ENCODE measurements at regions not wholly inside any gene's neighbourhood (a gene's known extent, or its start where the extent isn't known, plus 50 kb on each side); places are given as distances from the start of the nearest gene placed in this dataset.

DNA sequence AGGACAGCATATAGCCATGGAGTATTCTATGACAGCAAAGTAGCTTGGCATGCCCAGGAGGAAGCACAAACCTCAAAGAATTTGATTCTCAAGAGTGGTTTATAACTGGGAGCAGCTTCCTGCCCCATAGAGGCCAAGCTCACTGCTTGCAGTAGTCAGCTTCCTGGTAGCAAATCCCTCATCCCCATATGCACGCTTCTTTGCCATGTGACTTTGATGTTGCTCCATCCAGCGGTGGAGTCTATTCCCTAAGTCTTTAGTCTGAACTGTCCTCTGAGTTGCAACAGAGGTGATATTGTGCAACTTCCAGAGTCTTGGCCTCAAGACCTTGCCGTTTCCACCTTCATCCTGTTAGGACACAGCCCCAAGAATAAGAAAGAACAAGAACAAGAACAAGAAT, 996.8 kb upstream of the TMEM132C start:
- peaks cover 16% of the 10 kb centered on the region for H3K9me3 Mint-ChIP-seq (ENCODE audit: low read depth, unreplicated experiment)
- DNase-seq = no peak
- H3K36me3 Mint-ChIP-seq (ENCODE audit: insufficient read depth, unreplicated experiment) = no peaks in the 10 kb centered on the region
- no peak overlapping the region for H3K4me3 Mint-ChIP-seq (ENCODE audit: low read depth, unreplicated experiment)
- no peaks in the 10 kb centered on the region for H3K27me3 Mint-ChIP-seq (ENCODE audit: unreplicated experiment)
- BruUV-seq (replicated peaks) = no TSS peak
- TF ChIP-seq, protein P1, sequence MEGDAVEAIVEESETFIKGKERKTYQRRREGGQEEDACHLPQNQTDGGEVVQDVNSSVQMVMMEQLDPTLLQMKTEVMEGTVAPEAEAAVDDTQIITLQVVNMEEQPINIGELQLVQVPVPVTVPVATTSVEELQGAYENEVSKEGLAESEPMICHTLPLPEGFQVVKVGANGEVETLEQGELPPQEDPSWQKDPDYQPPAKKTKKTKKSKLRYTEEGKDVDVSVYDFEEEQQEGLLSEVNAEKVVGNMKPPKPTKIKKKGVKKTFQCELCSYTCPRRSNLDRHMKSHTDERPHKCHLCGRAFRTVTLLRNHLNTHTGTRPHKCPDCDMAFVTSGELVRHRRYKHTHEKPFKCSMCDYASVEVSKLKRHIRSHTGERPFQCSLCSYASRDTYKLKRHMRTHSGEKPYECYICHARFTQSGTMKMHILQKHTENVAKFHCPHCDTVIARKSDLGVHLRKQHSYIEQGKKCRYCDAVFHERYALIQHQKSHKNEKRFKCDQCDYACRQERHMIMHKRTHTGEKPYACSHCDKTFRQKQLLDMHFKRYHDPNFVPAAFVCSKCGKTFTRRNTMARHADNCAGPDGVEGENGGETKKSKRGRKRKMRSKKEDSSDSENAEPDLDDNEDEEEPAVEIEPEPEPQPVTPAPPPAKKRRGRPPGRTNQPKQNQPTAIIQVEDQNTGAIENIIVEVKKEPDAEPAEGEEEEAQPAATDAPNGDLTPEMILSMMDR (IDR thresholded peaks at IDR 0.05; ENCODE audit: unreplicated experiment) = no peak
- no peaks in the 10 kb centered on the region for H3K4me1 Mint-ChIP-seq (ENCODE audit: low read depth, unreplicated experiment)
- intact Hi-C loops (cut with micrococcal nuclease; ENCODE audit: unreplicated experiment) = no loop called here
- CTCF ChIA-PET = interaction anchor here (0.5 kb wide), 1 partner anchor 325 kb away, joined by 5 read pairs; no protein-coding TSS in a partner anchor
- H3K27ac Mint-ChIP-seq (ENCODE audit: unreplicated experiment) = no peak overlapping the region

DNA sequence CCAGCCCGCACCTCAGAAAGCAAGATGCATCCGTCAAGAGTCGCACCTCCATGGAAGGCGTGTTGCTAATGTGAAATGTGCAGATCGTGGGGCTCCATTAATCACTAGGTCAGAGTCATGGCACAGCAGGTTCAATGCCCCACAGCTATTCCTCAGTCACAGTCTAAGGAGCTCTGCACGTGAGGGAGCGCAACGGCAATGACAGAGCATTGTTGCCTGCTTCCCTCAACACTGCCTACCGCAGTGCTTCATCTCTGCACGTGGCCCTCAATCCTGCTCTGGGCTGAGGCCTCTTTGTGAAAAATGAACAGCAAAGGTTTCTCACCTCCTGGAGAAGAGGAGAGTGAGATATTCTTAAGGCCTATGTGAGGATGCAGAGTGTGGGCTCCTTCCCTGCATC, 995.2 kb upstream of the TMEM132C start:
- no peaks in the 10 kb centered on the region for H3K27me3 Mint-ChIP-seq (ENCODE audit: unreplicated experiment)
- H3K4me1 Mint-ChIP-seq (ENCODE audit: low read depth, unreplicated experiment) = no peaks in the 10 kb centered on the region
- DNase-seq = no peak
- CTCF ChIA-PET = no interaction called here
- peaks cover 14% of the 10 kb centered on the region for H3K9me3 Mint-ChIP-seq (ENCODE audit: low read depth, unreplicated experiment)
- H3K27ac Mint-ChIP-seq (ENCODE audit: unreplicated experiment) = no peak overlapping the region
- H3K4me3 Mint-ChIP-seq (ENCODE audit: low read depth, unreplicated experiment) = no peak overlapping the region
- no TSS peak for BruUV-seq (replicated peaks)
- TF ChIP-seq, protein P1 (IDR thresholded peaks at IDR 0.05; ENCODE audit: unreplicated experiment) = no peak
- H3K36me3 Mint-ChIP-seq (ENCODE audit: insufficient read depth, unreplicated experiment) = no peaks in the 10 kb centered on the region
- intact Hi-C loops (cut with micrococcal nuclease; ENCODE audit: unreplicated experiment) = no loop called here

DNA sequence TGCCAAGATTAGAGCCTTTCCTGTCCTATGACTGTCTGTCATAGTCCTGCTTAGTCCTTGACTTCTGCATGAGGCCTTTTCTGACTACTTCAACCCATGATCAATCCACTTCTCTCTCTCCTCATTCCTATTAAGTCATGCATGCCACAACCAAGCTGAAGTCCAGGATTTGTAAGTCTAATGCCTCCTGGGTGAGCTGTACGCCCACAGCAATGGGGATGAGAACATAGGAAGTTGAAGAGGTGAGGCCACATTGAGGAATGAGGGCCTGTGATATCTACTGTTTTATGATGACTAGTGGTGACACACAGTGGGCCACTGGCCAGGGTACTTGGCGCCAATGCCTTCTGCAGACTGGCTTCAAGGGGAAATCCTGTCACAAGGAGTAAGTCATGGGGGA, 994.1 kb upstream of the TMEM132C start:
- DNase-seq = no peak
- Mint-ChIP-seq H3K4me1 (ENCODE audit: low read depth, unreplicated experiment) (no peaks in the 10 kb centered on the region), H3K36me3 (ENCODE audit: insufficient read depth, unreplicated experiment) (no peaks in the 10 kb centered on the region), H3K9me3 (ENCODE audit: low read depth, unreplicated experiment) (peaks cover 13% of the 10 kb centered on the region), H3K27ac (ENCODE audit: unreplicated experiment) (no peak overlapping the region), H3K4me3 (ENCODE audit: low read depth, unreplicated experiment) (no peak overlapping the region), H3K27me3 (ENCODE audit: unreplicated experiment) (no peaks in the 10 kb centered on the region)
- CTCF ChIA-PET = no interaction called here
- TF ChIP-seq, protein P1 (IDR thresholded peaks at IDR 0.05; ENCODE audit: unreplicated experiment) = no peak
- BruUV-seq (replicated peaks) = no TSS peak
- intact Hi-C loops (cut with micrococcal nuclease; ENCODE audit: unreplicated experiment) = no loop called here

DNA sequence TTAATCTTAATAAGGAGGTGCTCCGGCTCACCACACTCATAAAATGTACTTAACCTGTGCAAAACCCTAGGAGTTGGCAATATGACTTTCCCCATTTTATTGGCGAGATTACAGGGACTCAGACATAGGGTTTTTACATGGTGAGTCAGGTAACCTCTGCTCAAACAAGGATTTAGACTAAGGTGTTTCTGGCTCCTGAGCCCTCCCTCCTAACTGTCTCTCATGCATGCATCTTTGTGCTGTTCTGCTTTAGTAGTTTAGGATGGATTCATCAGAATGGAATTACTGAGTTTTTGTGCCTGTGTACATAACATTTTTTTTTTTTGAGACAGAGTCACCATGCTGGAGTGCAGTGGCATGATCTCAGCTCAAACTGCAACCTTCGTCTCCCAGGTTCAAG, 993.3 kb upstream of the TMEM132C start:
- no peaks in the 10 kb centered on the region for H3K4me1 Mint-ChIP-seq (ENCODE audit: low read depth, unreplicated experiment)
- no TSS peak for BruUV-seq (replicated peaks)
- intact Hi-C loops (cut with micrococcal nuclease; ENCODE audit: unreplicated experiment) = no loop called here
- peaks cover 16% of the 10 kb centered on the region for H3K9me3 Mint-ChIP-seq (ENCODE audit: low read depth, unreplicated experiment)
- no peaks in the 10 kb centered on the region for H3K27me3 Mint-ChIP-seq (ENCODE audit: unreplicated experiment)
- TF ChIP-seq, protein P1 (IDR thresholded peaks at IDR 0.05; ENCODE audit: unreplicated experiment) = no peak
- no peak for DNase-seq
- no peak overlapping the region for H3K4me3 Mint-ChIP-seq (ENCODE audit: low read depth, unreplicated experiment)
- H3K27ac Mint-ChIP-seq (ENCODE audit: unreplicated experiment) = no peak overlapping the region
- CTCF ChIA-PET = no interaction called here
- no peaks in the 10 kb centered on the region for H3K36me3 Mint-ChIP-seq (ENCODE audit: insufficient read depth, unreplicated experiment)

DNA sequence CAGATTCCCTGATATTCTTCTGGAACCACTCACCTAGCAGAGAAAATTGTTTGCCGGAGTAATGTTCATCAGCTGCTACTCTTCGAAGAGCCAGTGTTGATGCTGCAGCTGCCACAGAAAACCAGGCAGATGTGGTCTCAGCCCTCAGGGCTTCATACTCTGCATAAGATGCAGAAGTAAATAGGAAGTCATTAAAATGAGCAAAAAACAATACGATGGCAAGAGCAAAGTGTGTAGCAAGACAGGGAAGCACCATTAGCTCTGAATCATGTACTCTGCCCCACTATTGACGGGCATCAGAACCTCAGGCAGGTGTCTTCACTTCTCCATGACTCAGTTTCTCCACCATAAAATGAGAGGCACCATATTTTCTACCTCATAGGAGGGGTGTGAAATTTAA, 991.6 kb upstream of the TMEM132C start:
- BruUV-seq (replicated peaks) = no TSS peak
- Mint-ChIP-seq H3K4me3 (ENCODE audit: low read depth, unreplicated experiment) (no peak overlapping the region), H3K36me3 (ENCODE audit: insufficient read depth, unreplicated experiment) (no peaks in the 10 kb centered on the region), H3K27ac (ENCODE audit: unreplicated experiment) (no peak overlapping the region), H3K27me3 (ENCODE audit: unreplicated experiment) (no peaks in the 10 kb centered on the region), H3K4me1 (ENCODE audit: low read depth, unreplicated experiment) (no peaks in the 10 kb centered on the region), H3K9me3 (ENCODE audit: low read depth, unreplicated experiment) (peaks cover 18% of the 10 kb centered on the region)
- TF ChIP-seq, protein P1 (IDR thresholded peaks at IDR 0.05; ENCODE audit: unreplicated experiment) = no peak
- intact Hi-C loops (cut with micrococcal nuclease; ENCODE audit: unreplicated experiment) = no loop called here
- no peak for DNase-seq
- CTCF ChIA-PET = no interaction called here
